HG03175 (cell line): ENCODE measurements at regions not wholly inside any gene's neighbourhood (a gene's known extent, or its start where the extent isn't known, plus 50 kb on each side); places are given as distances from the start of the nearest gene placed in this dataset.

Experiments
- ATAC-seq: cut with Tn5 transposase; IDR thresholded peaks from one replicate; pipeline ENCODE4 v1.9.1; 2021; ENCODE audit warnings: mild to moderate bottlenecking, moderate library complexity; ENCODE audit not compliant: unreplicated experiment

DNA sequence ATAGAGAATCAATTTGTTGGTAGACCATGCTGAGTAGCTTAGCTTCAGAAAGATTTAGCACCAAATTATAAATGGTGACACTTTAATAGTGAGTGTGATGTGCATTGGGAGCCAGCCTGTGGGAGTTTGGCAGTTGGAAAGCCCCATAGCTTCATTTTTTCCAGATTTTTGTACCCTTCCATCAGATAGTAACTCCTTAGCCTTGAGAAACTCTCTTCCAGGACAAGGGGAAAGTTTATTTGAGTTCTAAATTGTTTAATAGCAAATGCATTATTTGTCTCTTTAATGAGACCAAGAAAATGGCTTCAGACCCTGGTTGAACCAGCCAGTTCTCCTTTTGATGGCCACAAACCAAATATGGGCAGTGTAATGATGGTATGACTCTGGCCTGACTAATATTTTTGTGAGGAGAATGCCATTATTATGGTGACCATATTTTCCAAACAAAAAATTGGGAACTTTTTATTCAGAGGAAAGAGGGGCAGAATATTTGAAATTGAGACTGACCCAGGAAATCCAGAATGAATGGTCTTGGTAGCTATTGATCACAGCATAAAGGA lies 49.8 kb downstream of the PLCE1 start:
- ATAC-seq: no peak

- no peak for ATAC-seq
Observed at GRCh38 chr10:94046098-94046497, 52.4 kb downstream of the PLCE1 start.

DNA sequence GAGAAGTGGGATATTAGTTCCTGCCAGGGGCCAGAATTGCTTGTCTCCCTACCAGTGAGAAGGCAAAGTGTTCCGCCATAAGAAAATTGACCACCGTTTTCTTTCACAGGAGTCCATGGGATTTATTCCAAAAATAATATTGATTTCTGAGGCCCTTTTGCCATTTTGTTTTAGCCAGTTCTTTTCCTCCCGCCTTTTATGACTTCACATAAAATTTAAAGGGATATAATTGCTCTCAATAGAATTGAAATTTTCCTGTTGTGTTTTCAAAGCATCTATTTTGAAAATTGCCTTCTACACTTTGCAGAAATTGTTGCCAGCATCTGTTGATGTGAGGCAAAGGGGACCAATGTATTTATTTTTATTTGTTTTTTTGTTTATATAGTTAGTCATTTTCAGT lies 53.6 kb downstream of the PLCE1 start:
- ATAC-seq: no peak

- ATAC-seq: no peak
Observed at GRCh38 chr10:94049911-94050310, 56.2 kb downstream of the PLCE1 start.

DNA sequence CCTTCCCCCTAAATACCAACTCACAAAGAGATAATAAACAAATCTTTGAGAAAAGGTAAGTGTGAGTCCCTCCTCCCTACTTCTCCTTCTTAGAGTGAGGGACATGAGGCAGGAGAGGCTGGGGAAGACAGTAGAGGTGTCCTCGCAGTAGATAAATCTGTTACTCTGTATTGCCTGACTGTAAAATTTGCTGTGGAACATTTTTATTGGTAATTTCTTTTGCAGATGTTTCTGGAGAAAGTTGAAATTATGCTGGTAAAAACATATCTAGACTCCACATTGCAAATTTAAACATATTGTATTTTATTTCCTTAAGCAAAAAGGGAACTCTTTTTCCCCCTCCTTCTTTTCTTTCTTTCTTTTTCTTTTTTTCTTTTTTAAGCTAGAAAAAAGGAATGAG lies 58.5 kb downstream of the PLCE1 start:
- no peak for ATAC-seq

- ATAC-seq: no peak
Observed at GRCh38 chr10:94052866-94053791, 59.4 kb downstream of the PLCE1 start.

- no peak for ATAC-seq
Observed at GRCh38 chr10:94059178-94059883, 65.6 kb downstream of the PLCE1 start.

DNA sequence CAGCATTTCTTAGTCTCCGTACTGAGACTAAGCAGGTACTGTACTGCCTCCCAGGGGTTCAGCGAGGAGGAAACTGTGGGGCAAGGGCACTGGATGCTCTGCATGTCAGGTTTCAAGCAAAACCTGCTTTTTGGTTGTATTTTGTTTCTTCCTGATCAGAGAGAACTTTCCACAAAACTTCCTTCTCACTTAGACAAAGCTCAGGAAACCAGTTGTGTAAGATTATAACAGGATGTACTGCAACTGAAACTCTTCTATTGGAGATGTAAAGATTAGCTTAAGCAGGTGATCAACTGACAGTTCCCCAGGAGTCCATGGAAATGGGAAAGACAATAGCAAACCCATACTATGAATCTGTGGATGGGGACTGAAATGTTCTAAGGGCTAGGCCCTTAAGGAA lies 67.3 kb downstream of the PLCE1 start:
- ATAC-seq: no peak

DNA sequence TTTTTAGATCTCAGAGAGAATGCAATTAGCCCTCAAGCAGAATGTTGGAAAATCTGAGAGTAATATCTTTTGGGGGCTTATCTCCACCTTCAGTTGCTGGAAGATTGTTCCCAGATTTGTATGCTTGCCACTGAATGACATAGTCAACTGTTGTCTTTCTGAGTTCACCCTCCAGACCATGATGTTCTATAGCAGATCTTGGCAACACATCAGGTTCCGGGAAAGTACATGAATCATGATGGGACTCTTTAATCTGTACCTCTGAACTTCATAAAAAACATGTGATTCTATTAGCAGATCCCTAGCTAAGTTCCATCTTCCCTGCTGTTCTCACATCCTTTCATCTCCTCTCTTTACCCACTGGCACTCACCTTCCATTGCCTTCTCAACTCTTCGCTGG lies 68.9 kb downstream of the PLCE1 start:
- no peak for ATAC-seq

DNA sequence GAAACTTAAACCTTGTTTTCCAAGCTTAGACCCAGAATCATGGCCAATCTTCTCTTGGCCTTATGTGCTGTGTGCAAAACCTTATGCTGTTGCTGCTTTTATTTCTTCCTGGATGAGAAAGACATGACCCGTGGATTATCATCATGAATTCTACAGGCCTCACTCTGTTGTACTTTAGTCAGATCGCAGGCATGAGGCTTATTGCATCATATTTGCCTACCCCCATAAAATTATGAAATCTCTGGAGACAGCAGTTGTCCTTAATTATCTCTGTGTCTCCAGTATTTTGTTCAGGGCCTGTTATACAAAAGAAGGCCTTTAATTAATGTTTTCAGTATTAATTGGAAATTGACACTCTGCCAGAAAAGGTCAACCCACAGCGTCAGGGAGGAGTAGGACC lies 71.6 kb downstream of the PLCE1 start:
- no peak for ATAC-seq

- ATAC-seq: no peak
Observed at GRCh38 chr10:94065787-94066186, 72.1 kb downstream of the PLCE1 start.

- ATAC-seq: no peak
Observed at GRCh38 chr10:94066411-94066810, 72.7 kb downstream of the PLCE1 start.

DNA sequence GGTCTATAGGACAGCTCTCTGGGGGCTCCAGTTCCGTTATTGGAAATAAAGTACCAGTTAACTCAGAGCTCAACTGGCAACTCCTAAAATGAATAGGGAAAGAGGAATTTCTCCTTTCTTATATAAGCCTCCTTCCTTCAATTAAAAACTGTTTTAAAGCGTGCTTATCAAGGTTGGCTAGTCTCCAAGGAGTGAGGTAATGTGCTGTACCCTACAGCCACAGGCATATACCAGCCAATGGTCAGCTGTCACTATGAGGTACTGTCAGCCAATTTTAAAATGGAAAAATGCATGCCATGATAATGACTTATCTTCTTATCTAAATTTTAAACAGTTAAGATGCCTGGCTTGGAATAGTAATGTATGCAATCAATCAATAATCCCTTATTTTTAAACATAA lies 76.2 kb downstream of the PLCE1 start:
- no peak for ATAC-seq

GRCh38 chr10:94074462-94074861 lies 80.7 kb downstream of the PLCE1 start:
- no peak for ATAC-seq

DNA sequence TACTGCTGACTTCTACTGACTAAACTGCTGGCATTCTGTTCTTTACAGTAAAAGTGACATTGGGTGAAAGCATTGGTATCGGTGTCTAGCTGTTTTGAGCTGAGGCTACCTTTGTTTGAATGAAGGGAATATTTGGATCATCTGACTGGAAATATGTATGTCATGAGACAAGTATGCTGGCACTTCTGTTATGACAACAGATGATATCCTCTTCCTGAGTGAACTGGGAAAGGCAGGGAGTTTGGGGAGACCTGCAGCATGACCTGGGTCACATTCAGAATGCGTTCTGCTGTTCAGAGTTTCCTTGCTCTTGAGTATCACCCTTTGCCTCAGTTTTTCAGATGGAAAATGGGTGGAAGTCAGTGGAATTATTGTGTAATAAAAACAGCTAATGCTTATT lies 81.8 kb downstream of the PLCE1 start:
- ATAC-seq: no peak

DNA sequence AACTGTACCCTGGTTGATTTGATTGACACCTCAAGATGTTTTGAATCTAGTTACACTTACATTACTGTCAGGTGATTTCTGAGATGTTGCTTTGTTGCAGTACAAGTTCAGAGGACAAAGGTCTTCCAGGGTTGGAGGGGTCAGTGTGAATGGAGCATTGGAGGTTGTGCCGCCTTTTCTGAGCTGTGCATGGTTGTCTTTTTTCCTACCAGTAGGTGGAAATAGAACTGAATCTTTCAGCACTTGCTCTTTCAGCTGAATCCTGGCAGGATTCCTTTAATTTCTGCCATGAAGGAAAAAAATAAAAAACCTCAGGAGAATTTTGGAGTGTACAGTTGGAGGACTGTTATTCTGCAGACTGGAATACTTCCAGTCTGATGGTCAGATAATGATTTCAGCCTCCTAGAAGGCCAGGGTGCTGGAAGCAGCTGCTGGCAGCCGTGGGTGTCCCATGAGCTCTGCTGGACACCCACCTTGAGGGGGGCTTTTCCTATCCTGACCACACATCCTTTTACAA lies 82.7 kb downstream of the PLCE1 start:
- ATAC-seq: no peak

- ATAC-seq: no peak
Observed at GRCh38 chr10:94077042-94077441, 83.3 kb downstream of the PLCE1 start.

DNA sequence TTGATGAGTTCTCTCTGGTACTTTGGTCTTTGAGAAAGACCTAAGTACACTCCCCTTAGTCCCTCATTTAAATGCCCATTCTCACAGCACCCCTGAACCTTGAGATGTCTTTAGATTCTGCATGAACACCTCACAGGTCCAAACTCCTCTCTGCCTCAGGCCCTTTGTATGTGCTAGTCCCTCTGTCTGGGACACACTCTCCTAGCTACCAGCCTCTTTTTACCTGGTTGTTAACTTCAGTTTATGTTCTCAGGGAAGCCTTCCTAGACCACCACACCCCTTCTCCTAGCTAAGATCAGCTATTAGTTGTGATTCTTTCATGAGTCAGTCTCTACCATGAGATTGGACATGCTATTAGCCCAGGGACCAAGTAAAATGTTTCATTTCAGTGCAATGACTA lies 86.4 kb downstream of the PLCE1 start:
- no peak for ATAC-seq

GRCh38 chr10:94083662-94084265 lies 90.0 kb downstream of the PLCE1 start:
- ATAC-seq: no peak

DNA sequence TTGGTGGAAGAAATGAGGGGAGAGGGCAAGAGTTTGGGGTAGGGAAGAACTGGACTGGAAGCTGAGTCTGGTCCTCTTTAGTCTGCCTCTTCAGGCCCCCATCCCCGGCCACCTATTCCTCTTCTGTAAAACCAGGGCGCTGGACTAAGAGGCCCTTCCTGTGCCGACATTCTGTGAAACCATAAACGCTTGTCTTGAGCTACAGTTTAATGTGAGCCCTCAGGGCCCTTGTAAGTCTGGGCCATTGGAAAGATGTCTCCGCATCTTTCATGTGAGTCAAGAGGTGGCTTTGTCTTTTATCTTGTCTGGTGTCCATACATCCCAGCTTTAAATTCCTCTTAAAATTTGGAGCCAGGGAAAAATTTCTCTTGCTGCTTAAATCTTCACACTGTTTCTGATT lies 90.6 kb downstream of the PLCE1 start:
- no peak for ATAC-seq

- no peak for ATAC-seq
Observed at GRCh38 chr10:94085288-94085687, 91.6 kb downstream of the PLCE1 start.
